ENCODE measurements at regions not wholly inside any gene's neighbourhood (a gene's known extent, or its start where the extent isn't known, plus 50 kb on each side); places are given as distances from the start of the nearest gene placed in this dataset.
"Not testable (repeated sequence)": the region's sequence is repeated elsewhere in the genome, so short reads cannot be mapped to it uniquely, and the experiment has no call there.

DNA sequence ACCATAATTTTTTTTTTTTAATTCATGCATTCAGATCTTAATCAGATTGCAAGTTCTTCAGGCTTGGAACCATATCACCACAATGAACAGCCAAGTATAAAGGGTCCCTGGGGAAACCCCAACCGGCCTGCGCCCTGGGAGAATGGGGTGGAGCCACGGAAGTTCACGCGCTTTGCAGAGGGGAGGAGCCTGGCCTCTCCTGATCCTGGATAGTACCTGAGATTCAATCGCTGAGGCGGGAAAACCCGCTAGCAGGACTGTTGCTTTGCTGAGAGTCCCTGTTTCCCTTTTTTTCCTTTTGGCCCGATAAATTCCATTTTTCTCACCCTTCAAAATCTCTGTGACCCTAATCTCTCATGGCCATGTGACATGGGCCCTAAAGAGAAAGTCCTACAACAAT, 385.1 kb downstream of the IRS2 start:
- no peaks in the 10 kb centered on the region for H3K36me3 Mint-ChIP-seq (ENCODE audit: unreplicated experiment)
- no peak overlapping the region for H3K27ac Mint-ChIP-seq (ENCODE audit: unreplicated experiment)
- H3K9me3 Mint-ChIP-seq (ENCODE audit: unreplicated experiment) = no peaks in the 10 kb centered on the region
- TF ChIP-seq, protein P1, sequence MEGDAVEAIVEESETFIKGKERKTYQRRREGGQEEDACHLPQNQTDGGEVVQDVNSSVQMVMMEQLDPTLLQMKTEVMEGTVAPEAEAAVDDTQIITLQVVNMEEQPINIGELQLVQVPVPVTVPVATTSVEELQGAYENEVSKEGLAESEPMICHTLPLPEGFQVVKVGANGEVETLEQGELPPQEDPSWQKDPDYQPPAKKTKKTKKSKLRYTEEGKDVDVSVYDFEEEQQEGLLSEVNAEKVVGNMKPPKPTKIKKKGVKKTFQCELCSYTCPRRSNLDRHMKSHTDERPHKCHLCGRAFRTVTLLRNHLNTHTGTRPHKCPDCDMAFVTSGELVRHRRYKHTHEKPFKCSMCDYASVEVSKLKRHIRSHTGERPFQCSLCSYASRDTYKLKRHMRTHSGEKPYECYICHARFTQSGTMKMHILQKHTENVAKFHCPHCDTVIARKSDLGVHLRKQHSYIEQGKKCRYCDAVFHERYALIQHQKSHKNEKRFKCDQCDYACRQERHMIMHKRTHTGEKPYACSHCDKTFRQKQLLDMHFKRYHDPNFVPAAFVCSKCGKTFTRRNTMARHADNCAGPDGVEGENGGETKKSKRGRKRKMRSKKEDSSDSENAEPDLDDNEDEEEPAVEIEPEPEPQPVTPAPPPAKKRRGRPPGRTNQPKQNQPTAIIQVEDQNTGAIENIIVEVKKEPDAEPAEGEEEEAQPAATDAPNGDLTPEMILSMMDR (IDR thresholded peaks at IDR 0.05) = no peak
- DNase-seq (ENCODE audit: extremely low spot score, unreplicated experiment) = no peak
- no peak overlapping the region for H3K4me3 Mint-ChIP-seq (ENCODE audit: unreplicated experiment)
- H3K4me1 Mint-ChIP-seq (ENCODE audit: unreplicated experiment) = no peaks in the 10 kb centered on the region
- no peaks in the 10 kb centered on the region for H3K27me3 Mint-ChIP-seq (ENCODE audit: unreplicated experiment)

DNA sequence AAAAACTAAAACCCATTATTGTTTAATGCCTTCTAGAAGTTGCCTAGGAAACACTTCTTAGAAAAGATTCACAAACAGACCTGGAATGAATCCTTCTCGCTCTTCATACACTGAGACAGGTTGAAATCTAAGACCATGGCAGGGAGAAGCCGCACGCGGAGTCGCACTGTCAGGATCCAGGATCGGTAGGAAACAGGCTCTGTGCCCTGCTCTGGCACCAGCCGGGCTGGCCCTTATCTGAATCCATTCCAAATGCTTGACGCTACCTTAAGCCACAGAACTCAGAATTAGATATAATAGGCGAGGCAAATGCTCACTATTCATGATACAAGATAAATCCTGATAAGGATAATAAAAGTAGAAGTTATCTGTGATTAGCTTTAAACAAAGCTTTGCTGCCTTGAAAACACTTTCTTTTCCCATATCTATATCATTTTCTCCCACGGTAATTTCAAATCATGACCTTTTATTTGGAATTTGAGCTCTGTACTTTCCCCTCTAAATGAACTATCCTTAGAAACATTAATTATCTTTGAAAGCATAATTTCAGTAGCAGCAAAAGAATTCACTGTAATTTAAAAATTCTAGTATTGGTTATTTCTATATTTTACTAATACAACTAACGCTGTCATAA, 385.6 kb downstream of the IRS2 start:
- TF ChIP-seq, protein P1 (IDR thresholded peaks at IDR 0.05) = no peak
- DNase-seq (ENCODE audit: extremely low spot score, unreplicated experiment) = no peak
- Mint-ChIP-seq H3K36me3 (ENCODE audit: unreplicated experiment) (no peaks in the 10 kb centered on the region), H3K27ac (ENCODE audit: unreplicated experiment) (no peak overlapping the region), H3K27me3 (ENCODE audit: unreplicated experiment) (no peaks in the 10 kb centered on the region), H3K4me1 (ENCODE audit: unreplicated experiment) (no peaks in the 10 kb centered on the region), H3K4me3 (ENCODE audit: unreplicated experiment) (no peak overlapping the region), H3K9me3 (ENCODE audit: unreplicated experiment) (no peaks in the 10 kb centered on the region)

DNA sequence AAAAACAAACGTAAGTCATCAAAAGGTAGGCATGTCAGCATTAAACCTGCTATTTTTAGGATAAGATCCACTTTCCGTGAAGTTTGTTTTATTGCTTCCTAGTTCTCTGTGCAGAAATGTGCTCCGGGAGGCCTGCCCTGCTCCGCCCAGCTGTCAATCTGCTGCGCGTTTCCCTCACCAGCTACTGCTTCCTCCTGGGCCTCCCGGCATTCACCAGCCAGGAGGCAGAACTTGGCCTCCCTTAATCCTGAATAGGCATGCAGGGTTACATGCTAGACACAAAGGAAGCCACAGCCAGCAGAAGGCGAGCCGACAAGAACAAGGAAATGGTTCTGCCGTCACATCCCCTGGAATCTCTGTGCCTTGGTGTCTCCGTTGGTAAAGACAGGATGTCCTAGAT, 386.2 kb downstream of the IRS2 start:
- Mint-ChIP-seq H3K4me3 (ENCODE audit: unreplicated experiment) (no peak overlapping the region), H3K27me3 (ENCODE audit: unreplicated experiment) (no peaks in the 10 kb centered on the region), H3K9me3 (ENCODE audit: unreplicated experiment) (no peaks in the 10 kb centered on the region), H3K36me3 (ENCODE audit: unreplicated experiment) (no peaks in the 10 kb centered on the region), H3K27ac (ENCODE audit: unreplicated experiment) (no peak overlapping the region), H3K4me1 (ENCODE audit: unreplicated experiment) (no peaks in the 10 kb centered on the region)
- TF ChIP-seq, protein P1 (IDR thresholded peaks at IDR 0.05) = no peak
- DNase-seq (ENCODE audit: extremely low spot score, unreplicated experiment) = no peak

GRCh38 chr13:109398071-109398470, 388.3 kb downstream of the IRS2 start:
- not testable (repeated sequence) for DNase-seq (ENCODE audit: extremely low spot score, unreplicated experiment); H3K27ac Mint-ChIP-seq (ENCODE audit: unreplicated experiment); H3K9me3 Mint-ChIP-seq (ENCODE audit: unreplicated experiment); H3K27me3 Mint-ChIP-seq (ENCODE audit: unreplicated experiment); H3K4me1 Mint-ChIP-seq (ENCODE audit: unreplicated experiment); H3K36me3 Mint-ChIP-seq (ENCODE audit: unreplicated experiment); H3K4me3 Mint-ChIP-seq (ENCODE audit: unreplicated experiment)

- Mint-ChIP-seq H3K36me3 (ENCODE audit: unreplicated experiment) (no peaks in the 10 kb centered on the region), H3K4me3 (ENCODE audit: unreplicated experiment) (no peak overlapping the region), H3K27me3 (ENCODE audit: unreplicated experiment) (no peaks in the 10 kb centered on the region), H3K9me3 (ENCODE audit: unreplicated experiment) (no peaks in the 10 kb centered on the region), H3K27ac (ENCODE audit: unreplicated experiment) (no peak overlapping the region), H3K4me1 (ENCODE audit: unreplicated experiment) (peaks cover 7% of the 10 kb centered on the region)
- no peak for DNase-seq (ENCODE audit: extremely low spot score, unreplicated experiment)
- TF ChIP-seq, protein P1 (IDR thresholded peaks at IDR 0.05) = no peak
Measured at GRCh38 chr13:109397285-109397684, 389.1 kb downstream of the IRS2 start.

- Mint-ChIP-seq H3K36me3 (ENCODE audit: unreplicated experiment) (no peaks in the 10 kb centered on the region), H3K27ac (ENCODE audit: unreplicated experiment) (no peak overlapping the region), H3K27me3 (ENCODE audit: unreplicated experiment) (no peaks in the 10 kb centered on the region), H3K4me3 (ENCODE audit: unreplicated experiment) (no peak overlapping the region), H3K9me3 (ENCODE audit: unreplicated experiment) (no peaks in the 10 kb centered on the region), H3K4me1 (ENCODE audit: unreplicated experiment) (peaks cover 11% of the 10 kb centered on the region)
- TF ChIP-seq, protein P1 (IDR thresholded peaks at IDR 0.05) = no peak
- DNase-seq (ENCODE audit: extremely low spot score, unreplicated experiment) = no peak
Measured at GRCh38 chr13:109396266-109396665, 390.1 kb downstream of the IRS2 start.
